ENCODE measurements at regions not wholly inside any gene's neighbourhood (a gene's known extent, or its start where the extent isn't known, plus 50 kb on each side); places are given as distances from the start of the nearest gene placed in this dataset.

- TF ChIP-seq CTCF (IDR thresholded peaks at IDR 0.05) (no peak), POLR2A (IDR thresholded peaks at IDR 0.05) (no peak), EP300 (IDR thresholded peaks at IDR 0.05) (no peak)
Observed at GRCh38 chr5:1748271-1748670, 51.4 kb downstream of the MRPL36 start.
